Panc1 (cell line): ENCODE measurements at regions not wholly inside any gene's neighbourhood (a gene's known extent, or its start where the extent isn't known, plus 50 kb on each side); places are given as distances from the start of the nearest gene placed in this dataset.

Source experiments
- CTCF ChIP-seq: fragments of 450-650 bp; IDR thresholded peaks from 2 replicates; pipeline ENCODE4 v1.5.1; 2017; ENCODE audit warnings: mild to moderate bottlenecking
- POLR2AphosphoS5 ChIP-seq: IDR thresholded peaks from 2 replicates; pipeline ENCODE4 v1.6.1; 2012; ENCODE audit warnings: mild to moderate bottlenecking, low read depth, low read length, moderate library complexity
- REST ChIP-seq, 2 experiments: IDR thresholded peaks; 2 replicates each; pipeline ENCODE4 v1.6.1; 2011 to 2012; ENCODE audit warnings: low read depth in 2 of 2, control low read depth in 1 of 2, low read length in 1 of 2, mild to moderate bottlenecking in 1 of 2, moderate library complexity in 1 of 2; ENCODE audit not compliant: insufficient read depth in 1 of 2

DNA sequence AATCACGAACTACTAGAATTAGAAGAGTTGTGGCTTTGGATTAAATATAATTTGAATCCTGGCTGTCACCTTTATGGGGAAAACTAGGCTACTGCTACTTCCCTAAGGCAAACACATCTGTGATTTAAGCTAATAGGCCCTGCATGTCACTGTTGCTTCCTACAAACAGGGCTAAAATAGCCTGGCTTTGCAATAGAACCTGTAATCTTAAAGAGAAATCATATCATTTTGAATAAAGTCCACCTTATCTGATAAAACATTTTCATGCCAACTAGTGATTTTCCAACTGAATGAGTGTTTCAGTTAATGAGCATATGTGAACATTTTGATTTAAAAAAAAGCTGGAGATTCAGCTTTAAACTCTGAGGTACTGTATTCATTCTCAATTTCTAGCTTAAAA, 208.0 kb downstream of the GPR37 start:
- TF ChIP-seq CTCF, result no peak
- no peak for TF ChIP-seq REST (IDR thresholded peaks at IDR 0.05; ENCODE audit: insufficient read depth in 1 of 2, low read depth in 2 of 2, low read length in 1 of 2)
- TF ChIP-seq POLR2AphosphoS5, result no peak
